ENCODE measurements at regions not wholly inside any gene's neighbourhood (a gene's known extent, or its start where the extent isn't known, plus 50 kb on each side); places are given as distances from the start of the nearest gene placed in this dataset.

GRCh38 chr6:145313041-145313855, 422.1 kb downstream of the EPM2A start:
- Mint-ChIP-seq H3K27ac (ENCODE audit: unreplicated experiment) (no peak overlapping the region), H3K27me3 (ENCODE audit: insufficient read depth, unreplicated experiment) (no peaks in the 10 kb centered on the region), H3K4me1 (ENCODE audit: low read depth, unreplicated experiment) (no peaks in the 10 kb centered on the region), H3K4me3 (ENCODE audit: unreplicated experiment) (no peak overlapping the region), H3K9me3 (ENCODE audit: unreplicated experiment) (no peaks in the 10 kb centered on the region), H3K36me3 (ENCODE audit: insufficient read depth, unreplicated experiment) (no peaks in the 10 kb centered on the region)
- ChIA-PET POLR2A (no interaction called here), CTCF (no interaction called here)
- H3K36me3 ChIP-seq (ENCODE audit: control insufficient read depth, insufficient read depth, low read length): no peaks in the 10 kb centered on the region
- no peaks in the 10 kb centered on the region for H3K27me3 ChIP-seq (replicated peaks; ENCODE audit: control insufficient read depth, insufficient read depth, low read length)
- no peaks in the 10 kb centered on the region for H3K4me1 ChIP-seq
- intact Hi-C loops (cut with micrococcal nuclease; ENCODE audit: unreplicated experiment): no loop called here
- TF ChIP-seq CTCF (IDR thresholded peaks at IDR 0.05; ENCODE audit: insufficient read depth in 1 of 2, low read depth in 1 of 2, low read length in 1 of 2, severe bottlenecking in 1 of 2, unreplicated experiment in 1 of 2): no peak
- no peak for DNase-seq
- H3K4me3 ChIP-seq (ENCODE audit: low read depth, low read length): no peak overlapping the region
- no TSS peak for BruUV-seq (replicated peaks)
- no peaks in the 10 kb centered on the region for H3K9me3 ChIP-seq

- H3K4me3 Mint-ChIP-seq (ENCODE audit: unreplicated experiment): no peak overlapping the region
- no peaks in the 10 kb centered on the region for H3K27me3 ChIP-seq (replicated peaks; ENCODE audit: control insufficient read depth, insufficient read depth, low read length)
- H3K4me3 ChIP-seq (ENCODE audit: low read depth, low read length): no peak overlapping the region
- H3K4me1 ChIP-seq: no peaks in the 10 kb centered on the region
- ChIA-PET POLR2A (no interaction called here), CTCF (no interaction called here)
- no peaks in the 10 kb centered on the region for H3K9me3 Mint-ChIP-seq (ENCODE audit: unreplicated experiment)
- no peaks in the 10 kb centered on the region for H3K36me3 Mint-ChIP-seq (ENCODE audit: insufficient read depth, unreplicated experiment)
- no peaks in the 10 kb centered on the region for H3K36me3 ChIP-seq (ENCODE audit: control insufficient read depth, insufficient read depth, low read length)
- intact Hi-C loops (cut with micrococcal nuclease; ENCODE audit: unreplicated experiment): no loop called here
- H3K9me3 ChIP-seq: no peaks in the 10 kb centered on the region
- no peaks in the 10 kb centered on the region for H3K27me3 Mint-ChIP-seq (ENCODE audit: insufficient read depth, unreplicated experiment)
- no peak overlapping the region for H3K27ac Mint-ChIP-seq (ENCODE audit: unreplicated experiment)
- DNase-seq: no peak
- H3K4me1 Mint-ChIP-seq (ENCODE audit: low read depth, unreplicated experiment): no peaks in the 10 kb centered on the region
- BruUV-seq (replicated peaks): no TSS peak
- no peak for TF ChIP-seq CTCF (IDR thresholded peaks at IDR 0.05; ENCODE audit: insufficient read depth in 1 of 2, low read depth in 1 of 2, low read length in 1 of 2, severe bottlenecking in 1 of 2, unreplicated experiment in 1 of 2)
Observed at GRCh38 chr6:145315982-145316600, 419.2 kb downstream of the EPM2A start.

- no peak overlapping the region for H3K4me3 ChIP-seq (ENCODE audit: low read depth, low read length)
- CTCF ChIA-PET: no interaction called here
- Mint-ChIP-seq H3K27me3 (ENCODE audit: insufficient read depth, unreplicated experiment) (no peaks in the 10 kb centered on the region), H3K36me3 (ENCODE audit: insufficient read depth, unreplicated experiment) (no peaks in the 10 kb centered on the region), H3K4me3 (ENCODE audit: unreplicated experiment) (no peak overlapping the region), H3K9me3 (ENCODE audit: unreplicated experiment) (no peaks in the 10 kb centered on the region), H3K27ac (ENCODE audit: unreplicated experiment) (no peak overlapping the region), H3K4me1 (ENCODE audit: low read depth, unreplicated experiment) (no peaks in the 10 kb centered on the region)
- TF ChIP-seq CTCF (IDR thresholded peaks at IDR 0.05; ENCODE audit: insufficient read depth in 1 of 2, low read depth in 1 of 2, low read length in 1 of 2, severe bottlenecking in 1 of 2, unreplicated experiment in 1 of 2): peak in 1 of 2 experiments; percentile 23
- intact Hi-C loops (cut with micrococcal nuclease; ENCODE audit: unreplicated experiment): no loop called here
- no peak for DNase-seq
- H3K27me3 ChIP-seq (replicated peaks; ENCODE audit: control insufficient read depth, insufficient read depth, low read length): no peaks in the 10 kb centered on the region
- no TSS peak for BruUV-seq (replicated peaks)
- no peaks in the 10 kb centered on the region for H3K4me1 ChIP-seq
- no peaks in the 10 kb centered on the region for H3K36me3 ChIP-seq (ENCODE audit: control insufficient read depth, insufficient read depth, low read length)
- no peaks in the 10 kb centered on the region for H3K9me3 ChIP-seq
- POLR2A ChIA-PET: no interaction called here
Observed at GRCh38 chr6:145318952-145319351, 416.4 kb downstream of the EPM2A start.
